ENCODE measurements at regions not wholly inside any gene's neighbourhood (a gene's known extent, or its start where the extent isn't known, plus 50 kb on each side); places are given as distances from the start of the nearest gene placed in this dataset.

DNA sequence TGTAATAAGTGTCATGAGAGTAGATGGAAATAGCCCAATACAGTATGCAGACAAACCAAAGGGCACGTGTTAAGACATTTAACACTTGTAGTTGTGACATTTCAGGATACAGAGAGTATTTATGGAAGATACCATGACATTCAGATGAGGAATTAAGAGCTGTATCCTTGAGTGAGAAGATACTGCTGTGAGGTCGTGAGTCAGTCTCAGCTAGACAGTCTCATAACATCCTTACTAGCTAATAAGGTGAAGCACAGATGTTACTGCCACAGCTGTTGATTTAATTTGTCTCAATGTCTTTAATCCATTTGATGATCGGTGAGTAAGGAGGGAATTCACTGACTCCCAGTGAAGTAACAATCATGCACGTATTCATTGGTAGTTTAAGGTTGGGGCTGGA is 288.0 kb upstream of the AKR1E2 start:
- DNase-seq, result no peak
- WGBS (ENCODE audit: insufficient coverage), result 94% methylated on average over 3 of the region's 4 CpGs

DNA sequence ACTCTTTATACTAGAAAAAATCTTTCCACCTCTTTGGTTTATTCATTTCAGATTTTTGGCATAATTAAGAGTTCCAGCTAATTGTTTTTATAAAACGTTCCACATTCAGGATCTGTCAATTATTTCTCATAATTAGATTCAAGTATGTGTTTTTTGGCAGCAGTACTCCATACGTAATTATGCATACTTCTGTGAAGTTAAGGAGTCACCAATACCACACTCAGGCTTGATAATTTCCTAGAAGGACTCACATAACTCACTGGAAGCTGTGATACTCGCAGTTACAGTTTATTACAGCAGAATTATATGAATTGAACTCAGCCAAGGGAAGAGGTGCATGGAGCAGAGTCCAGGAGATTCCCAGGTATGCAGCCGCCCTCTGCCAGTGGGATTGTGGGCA is 290.5 kb upstream of the AKR1E2 start:
- no peak for ATAC-seq
- Histone ChIP-seq H3K27ac (ENCODE audit: low read length) (no peak overlapping the region), H3K4me3 (ENCODE audit: low read length) (no peak overlapping the region), H3K9me3 (ENCODE audit: control insufficient read depth, insufficient read depth, low read length) (no peaks in the 10 kb centered on the region), H3K36me3 (ENCODE audit: control insufficient read depth, insufficient read depth, low read length) (no peaks in the 10 kb centered on the region), H3K4me1 (ENCODE audit: control insufficient read depth, insufficient read depth, low read length) (no peaks in the 10 kb centered on the region), H3K27me3 (ENCODE audit: control insufficient read depth, insufficient read depth, low read length) (no peaks in the 10 kb centered on the region)
- intact Hi-C loops (cut with micrococcal nuclease), result no loop called here
- Mint-ChIP-seq H3K27me3 (ENCODE audit: low read depth in 2 of 2) (peaks cover 5 to 27% of the 10 kb centered on the region in 2 donors), H3K36me3 (no peaks in the 10 kb centered on the region), H3K4me3 (no peak overlapping the region), H3K9me3 (no peaks in the 10 kb centered on the region), H3K4me1 (no peaks in the 10 kb centered on the region), H3K27ac (no peak overlapping the region)
- no peak for DNase-seq
- TF ChIP-seq, protein P1, sequence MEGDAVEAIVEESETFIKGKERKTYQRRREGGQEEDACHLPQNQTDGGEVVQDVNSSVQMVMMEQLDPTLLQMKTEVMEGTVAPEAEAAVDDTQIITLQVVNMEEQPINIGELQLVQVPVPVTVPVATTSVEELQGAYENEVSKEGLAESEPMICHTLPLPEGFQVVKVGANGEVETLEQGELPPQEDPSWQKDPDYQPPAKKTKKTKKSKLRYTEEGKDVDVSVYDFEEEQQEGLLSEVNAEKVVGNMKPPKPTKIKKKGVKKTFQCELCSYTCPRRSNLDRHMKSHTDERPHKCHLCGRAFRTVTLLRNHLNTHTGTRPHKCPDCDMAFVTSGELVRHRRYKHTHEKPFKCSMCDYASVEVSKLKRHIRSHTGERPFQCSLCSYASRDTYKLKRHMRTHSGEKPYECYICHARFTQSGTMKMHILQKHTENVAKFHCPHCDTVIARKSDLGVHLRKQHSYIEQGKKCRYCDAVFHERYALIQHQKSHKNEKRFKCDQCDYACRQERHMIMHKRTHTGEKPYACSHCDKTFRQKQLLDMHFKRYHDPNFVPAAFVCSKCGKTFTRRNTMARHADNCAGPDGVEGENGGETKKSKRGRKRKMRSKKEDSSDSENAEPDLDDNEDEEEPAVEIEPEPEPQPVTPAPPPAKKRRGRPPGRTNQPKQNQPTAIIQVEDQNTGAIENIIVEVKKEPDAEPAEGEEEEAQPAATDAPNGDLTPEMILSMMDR (IDR thresholded peaks at IDR 0.05), result no peak
- 93% methylated on average over 3 of the region's 4 CpGs for WGBS (ENCODE audit: insufficient coverage)

More for the DNA sequence above, 288.0 kb upstream of the AKR1E2 start:
- Histone ChIP-seq H3K9me3 (ENCODE audit: control insufficient read depth, insufficient read depth, low read length) (peaks cover 5% of the 10 kb centered on the region), H3K4me3 (ENCODE audit: low read length) (no peak overlapping the region), H3K27me3 (ENCODE audit: control insufficient read depth, insufficient read depth, low read length) (no peaks in the 10 kb centered on the region), H3K36me3 (ENCODE audit: control insufficient read depth, insufficient read depth, low read length) (no peaks in the 10 kb centered on the region), H3K27ac (ENCODE audit: low read length) (no peak overlapping the region), H3K4me1 (ENCODE audit: control insufficient read depth, insufficient read depth, low read length) (no peaks in the 10 kb centered on the region)
- no peaks in the 10 kb centered on the region for H3K4me1 Mint-ChIP-seq
- no peaks in the 10 kb centered on the region for H3K9me3 Mint-ChIP-seq
- TF ChIP-seq, protein P1 (IDR thresholded peaks at IDR 0.05), result no peak
- intact Hi-C loops (cut with micrococcal nuclease), result no loop called here
- H3K36me3 Mint-ChIP-seq, result no peaks in the 10 kb centered on the region
- peaks cover 0 to 35% of the 10 kb centered on the region in 2 donors for H3K27me3 Mint-ChIP-seq (ENCODE audit: low read depth in 2 of 2)
- ATAC-seq, result no peak
- H3K27ac Mint-ChIP-seq, result no peak overlapping the region
- H3K4me3 Mint-ChIP-seq, result no peak overlapping the region

GRCh38 chr10:4533621-4534020 is 292.4 kb upstream of the AKR1E2 start:
- no peaks in the 10 kb centered on the region for H3K9me3 ChIP-seq (ENCODE audit: control insufficient read depth, insufficient read depth, low read length)
- intact Hi-C loops (cut with micrococcal nuclease), result no loop called here
- H3K36me3 Mint-ChIP-seq, result no peaks in the 10 kb centered on the region
- DNase-seq (no peak), ATAC-seq (no peak)
- TF ChIP-seq, protein P1 (IDR thresholded peaks at IDR 0.05), result no peak
- no peak overlapping the region for H3K4me3 ChIP-seq (ENCODE audit: low read length)
- WGBS (ENCODE audit: insufficient coverage), result 96% methylated on average over 5 of the region's 6 CpGs
- H3K27ac ChIP-seq (ENCODE audit: low read length), result no peak overlapping the region
- H3K4me3 Mint-ChIP-seq, result no peak overlapping the region
- H3K9me3 Mint-ChIP-seq, result no peaks in the 10 kb centered on the region
- no peak overlapping the region for H3K27ac Mint-ChIP-seq
- no peaks in the 10 kb centered on the region for H3K4me1 Mint-ChIP-seq
- H3K27me3 ChIP-seq (ENCODE audit: control insufficient read depth, insufficient read depth, low read length), result no peaks in the 10 kb centered on the region
- peaks cover 10 to 35% of the 10 kb centered on the region in 2 donors for H3K27me3 Mint-ChIP-seq (ENCODE audit: low read depth in 2 of 2)
- H3K36me3 ChIP-seq (ENCODE audit: control insufficient read depth, insufficient read depth, low read length), result no peaks in the 10 kb centered on the region
- H3K4me1 ChIP-seq (ENCODE audit: control insufficient read depth, insufficient read depth, low read length), result no peaks in the 10 kb centered on the region

GRCh38 chr10:4532976-4533375 is 293.0 kb upstream of the AKR1E2 start:
- Histone ChIP-seq H3K4me1 (ENCODE audit: control insufficient read depth, insufficient read depth, low read length) (no peaks in the 10 kb centered on the region), H3K4me3 (ENCODE audit: low read length) (no peak overlapping the region), H3K9me3 (ENCODE audit: control insufficient read depth, insufficient read depth, low read length) (no peaks in the 10 kb centered on the region), H3K27me3 (ENCODE audit: control insufficient read depth, insufficient read depth, low read length) (no peaks in the 10 kb centered on the region), H3K27ac (ENCODE audit: low read length) (no peak overlapping the region), H3K36me3 (ENCODE audit: control insufficient read depth, insufficient read depth, low read length) (no peaks in the 10 kb centered on the region)
- TF ChIP-seq, protein P1 (IDR thresholded peaks at IDR 0.05), result no peak
- no peaks in the 10 kb centered on the region for H3K36me3 Mint-ChIP-seq
- no peak overlapping the region for H3K27ac Mint-ChIP-seq
- ATAC-seq (no peak), DNase-seq (no peak)
- no CpG with 5 or more reads among the region's 1 CpG for WGBS (ENCODE audit: insufficient coverage)
- H3K4me3 Mint-ChIP-seq, result no peak overlapping the region
- no peaks in the 10 kb centered on the region for H3K4me1 Mint-ChIP-seq
- no peaks in the 10 kb centered on the region for H3K9me3 Mint-ChIP-seq
- peaks cover 10 to 30% of the 10 kb centered on the region in 2 donors for H3K27me3 Mint-ChIP-seq (ENCODE audit: low read depth in 2 of 2)
- intact Hi-C loops (cut with micrococcal nuclease), result no loop called here

All from natural killer cell (primary cell).